Superior temporal gyrus (tissue), 1 donor: ENCODE measurements at regions not wholly inside any gene's neighbourhood (a gene's known extent, or its start where the extent isn't known, plus 50 kb on each side); places are given as distances from the start of the nearest gene placed in this dataset.
"Not testable (repeated sequence)": the region's sequence is repeated elsewhere in the genome, so short reads cannot be mapped to it uniquely, and the experiment has no call there.

Experiments
- DNase-seq: peaks from one replicate; pipeline ENCODE4 v3.0.0-alpha.2; 2016; ENCODE audit errors: extremely low spot score

GRCh38 chr4:103307453-103308247, 109.5 kb upstream of the CENPE start:
- DNase-seq: peak; percentile 17

- DNase-seq: peak; percentile 82
Observed at GRCh38 chr4:103306870-103307375, 108.8 kb upstream of the CENPE start.

DNA sequence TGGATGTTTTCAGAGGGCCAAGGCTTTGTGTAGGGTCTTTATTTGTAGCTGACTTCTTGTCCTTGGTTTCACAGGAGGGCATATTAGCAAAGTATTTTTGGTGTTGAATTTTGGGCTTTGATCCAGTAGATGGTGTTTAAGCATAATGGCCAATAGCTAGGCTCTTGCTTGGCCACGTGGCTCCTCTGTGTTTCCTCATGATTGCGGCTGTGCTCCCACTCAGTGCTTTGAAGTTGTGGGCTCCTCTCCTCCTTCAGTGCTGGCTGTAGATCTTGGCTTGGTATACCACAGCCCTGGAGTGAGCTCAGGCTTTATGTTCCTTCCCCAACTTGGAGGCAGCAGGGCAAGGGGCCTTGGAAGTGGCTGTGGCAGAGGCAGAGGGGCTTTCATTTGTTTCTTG, 107.2 kb upstream of the CENPE start:
- DNase-seq: no peak

DNA sequence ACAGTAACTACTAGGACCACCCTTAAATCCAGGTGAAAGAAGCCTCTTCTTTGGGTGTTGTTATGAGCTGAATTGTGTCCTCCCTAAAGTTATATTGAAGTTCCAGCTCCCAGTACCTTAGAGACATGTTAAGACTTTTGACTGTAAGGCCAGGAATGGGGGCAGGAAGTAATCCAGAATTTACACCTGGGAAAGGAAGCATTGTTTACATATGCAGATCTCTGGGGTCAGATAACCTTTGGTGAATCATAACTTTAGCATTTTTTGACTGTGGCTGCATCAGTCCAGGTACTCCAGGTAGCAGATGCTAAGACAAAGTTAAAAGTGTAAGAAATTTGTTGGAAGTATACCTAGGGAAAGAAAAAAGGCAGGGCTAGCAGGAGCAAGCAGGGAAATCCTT, 104.9 kb upstream of the CENPE start:
- no peak for DNase-seq

DNA sequence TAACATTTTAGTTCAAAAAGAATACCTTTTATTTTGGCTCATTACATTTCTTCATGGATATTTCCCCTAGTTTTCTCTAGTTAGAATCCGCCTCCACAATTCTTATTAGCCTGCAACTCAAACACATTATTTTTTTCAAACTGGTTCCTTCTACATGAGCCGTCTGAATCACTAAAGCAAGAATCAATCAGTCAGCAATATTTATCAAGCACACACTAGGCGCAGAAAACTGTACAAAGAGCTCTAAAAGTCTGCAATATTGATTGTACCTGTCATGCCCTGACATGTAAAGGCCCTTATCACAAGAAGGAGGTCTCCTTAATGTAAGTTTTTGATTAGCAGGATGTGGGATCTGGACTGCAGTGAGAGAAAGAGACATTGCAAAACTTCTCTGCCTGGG, 94.8 kb upstream of the CENPE start:
- DNase-seq: no peak

DNA sequence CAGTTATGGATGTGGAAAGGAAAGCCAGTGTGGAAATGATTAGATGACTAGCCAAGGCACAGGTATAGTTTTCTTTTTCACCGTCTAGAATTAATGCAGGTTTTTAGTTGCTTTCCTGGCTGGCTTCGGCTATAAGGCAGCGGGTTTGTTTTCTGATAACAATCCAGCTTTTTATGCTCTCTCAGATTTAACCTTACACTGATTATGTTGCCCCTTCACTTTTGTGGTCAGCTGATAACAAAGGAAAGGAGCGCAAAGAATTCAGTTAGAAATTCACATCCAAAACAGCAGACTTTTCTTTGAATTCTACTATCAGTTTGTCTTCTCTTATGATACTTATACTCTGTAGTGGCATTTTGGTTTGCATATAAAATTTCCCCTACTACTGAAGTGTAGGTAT, 94.2 kb upstream of the CENPE start:
- no peak for DNase-seq

GRCh38 chr4:103289186-103289585, 91.0 kb upstream of the CENPE start:
- DNase-seq: no peak

GRCh38 chr4:103272174-103272573, 74.0 kb upstream of the CENPE start:
- DNase-seq: no peak

GRCh38 chr4:103268746-103269145, 70.6 kb upstream of the CENPE start:
- no peak for DNase-seq

- DNase-seq: no peak
Observed at GRCh38 chr4:103264905-103265304, 66.8 kb upstream of the CENPE start.

- DNase-seq: not testable (repeated sequence)
Observed at GRCh38 chr4:103256068-103256467, 57.9 kb upstream of the CENPE start.
